ENCODE measurements at regions not wholly inside any gene's neighbourhood (a gene's known extent, or its start where the extent isn't known, plus 50 kb on each side); places are given as distances from the start of the nearest gene placed in this dataset.

GRCh38 chr2:47236503-47237215, 60.3 kb upstream of the CALM2 start:
- peak; percentile 51 for DNase-seq (ENCODE audit: low read depth)

- DNase-seq (ENCODE audit: low read depth): no peak
These were observed 58.8 kb upstream of the CALM2 start for GRCh38 chr2:47235132-47235531.

GRCh38 chr2:47234456-47234855, 58.1 kb upstream of the CALM2 start:
- no peak for DNase-seq (ENCODE audit: low read depth)

- DNase-seq (ENCODE audit: low read depth): peak; percentile 59
These were observed 56.6 kb upstream of the CALM2 start for GRCh38 chr2:47232738-47233415.

GRCh38 chr2:47230418-47230817, 54.1 kb upstream of the CALM2 start:
- no peak for DNase-seq (ENCODE audit: low read depth)

- no peak for DNase-seq (ENCODE audit: low read depth)
These were observed 51.4 kb upstream of the CALM2 start for GRCh38 chr2:47227532-47228279.

GRCh38 chr2:47226923-47227220, 50.6 kb upstream of the CALM2 start:
- no peak for DNase-seq (ENCODE audit: low read depth)

- no peak for DNase-seq (ENCODE audit: low read depth)
These were observed 50.0 kb upstream of the CALM2 start for GRCh38 chr2:47226132-47226922.

All from EH (cell line).